ENCODE measurements at regions not wholly inside any gene's neighbourhood (a gene's known extent, or its start where the extent isn't known, plus 50 kb on each side); places are given as distances from the start of the nearest gene placed in this dataset.

DNA sequence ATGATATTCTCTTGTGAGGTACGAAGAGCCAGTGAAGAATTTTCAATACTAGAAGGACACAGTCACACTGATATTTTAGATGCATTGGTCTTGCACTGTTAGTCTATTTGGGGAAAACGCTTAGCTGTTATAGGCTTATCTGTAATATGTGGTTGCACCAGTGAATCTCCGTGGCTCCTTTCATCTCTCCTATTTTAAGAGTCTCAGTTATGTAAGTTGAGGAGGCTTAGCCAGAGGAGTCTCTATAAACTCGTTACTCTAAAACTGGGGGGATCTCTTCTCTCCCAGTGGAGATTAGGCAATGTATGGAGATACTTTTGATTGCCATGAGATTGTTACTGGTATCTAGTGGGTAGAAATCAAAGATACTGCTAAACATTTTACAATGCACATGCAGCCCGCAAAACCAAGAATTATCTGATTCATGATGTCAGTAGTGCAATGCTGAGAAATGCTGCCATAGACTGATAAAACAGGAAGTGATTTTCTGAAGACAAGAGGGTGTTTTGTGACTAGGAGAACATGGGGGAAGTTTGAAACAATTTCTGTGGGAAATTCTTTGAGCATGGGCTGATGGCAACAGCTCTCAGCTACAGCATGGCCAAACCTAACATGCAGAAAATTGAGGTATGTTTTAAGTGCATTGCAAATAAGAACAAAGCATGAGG, 339.1 kb downstream of the SOX11 start:
- TF ChIP-seq POLR2A (IDR thresholded peaks at IDR 0.05; ENCODE audit: low read length) (no peak), GATA1 (IDR thresholded peaks at IDR 0.05; ENCODE audit: low read depth, low read length) (no peak)
